Stomach (tissue), 4 donors: ENCODE measurements at regions not wholly inside any gene's neighbourhood (a gene's known extent, or its start where the extent isn't known, plus 50 kb on each side); places are given as distances from the start of the nearest gene placed in this dataset.

Experiments used
- POLR2A ChIP-seq, 4 donors: fragments of 450-650 bp; IDR thresholded peaks; one replicate each; pipeline ENCODE4 v1.6.1; 2016; ENCODE audit warnings: antibody characterized with exemption in 4 of 4, control low read depth in 2 of 4, mild to moderate bottlenecking in 1 of 4, moderate library complexity in 1 of 4
- POLR2AphosphoS5 ChIP-seq, 3 donors: sonication (generic); formaldehyde crosslinking; IDR thresholded peaks; one replicate each; pipeline ENCODE4 v1.6.1; 2016; ENCODE audit warnings: antibody characterized with exemption in 3 of 3
- TF ChIP-seq, protein P1 (sequence below), 7 experiments: fragments of 450-650 bp in 4 of 7; fragments of 200-600 bp in 3 of 7; sonication (generic) in 3 of 7; IDR thresholded peaks; one replicate each; pipeline ENCODE4 v1.5.1; 2016 to 2019; ENCODE audit warnings: antibody characterized with exemption in 7 of 7, control low read depth in 2 of 7, mild to moderate bottlenecking in 1 of 7

DNA sequence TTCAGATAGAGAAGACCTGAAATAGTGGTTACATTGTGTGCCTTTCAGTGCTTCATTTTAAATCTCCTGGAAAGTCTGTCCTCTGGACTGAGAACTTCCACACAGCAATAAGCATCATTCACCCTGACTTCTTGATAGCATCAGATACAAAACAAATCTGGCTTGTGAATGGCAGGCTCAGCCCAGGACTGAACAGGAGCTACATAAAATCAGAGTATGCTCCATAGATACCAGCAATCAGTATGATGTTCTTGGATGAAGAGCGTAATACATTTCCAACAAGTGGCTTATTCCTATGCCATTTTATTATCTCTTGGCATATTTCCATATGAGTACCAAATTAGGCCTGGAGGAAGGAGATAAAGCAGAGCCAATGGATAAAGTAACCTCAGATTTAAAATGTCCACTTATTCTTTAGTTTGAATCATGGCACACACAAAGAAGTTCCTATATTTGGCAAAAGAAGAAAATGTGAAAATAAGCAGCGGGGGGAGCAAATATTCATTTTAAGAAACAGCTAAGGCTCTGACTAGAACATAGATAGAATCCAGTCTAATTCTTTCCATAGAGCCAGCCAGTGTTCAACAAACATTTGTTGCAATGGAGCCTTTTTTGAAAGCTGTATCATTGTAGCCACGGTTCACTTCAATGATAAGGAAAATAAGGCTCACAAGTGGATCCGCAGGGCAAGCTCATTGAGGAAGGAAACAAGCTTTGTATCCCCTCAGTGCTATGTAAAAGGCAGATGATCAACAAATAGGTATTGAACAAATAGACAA, 230.8 kb upstream of the CHAC2 start:
- TF ChIP-seq, protein P1, sequence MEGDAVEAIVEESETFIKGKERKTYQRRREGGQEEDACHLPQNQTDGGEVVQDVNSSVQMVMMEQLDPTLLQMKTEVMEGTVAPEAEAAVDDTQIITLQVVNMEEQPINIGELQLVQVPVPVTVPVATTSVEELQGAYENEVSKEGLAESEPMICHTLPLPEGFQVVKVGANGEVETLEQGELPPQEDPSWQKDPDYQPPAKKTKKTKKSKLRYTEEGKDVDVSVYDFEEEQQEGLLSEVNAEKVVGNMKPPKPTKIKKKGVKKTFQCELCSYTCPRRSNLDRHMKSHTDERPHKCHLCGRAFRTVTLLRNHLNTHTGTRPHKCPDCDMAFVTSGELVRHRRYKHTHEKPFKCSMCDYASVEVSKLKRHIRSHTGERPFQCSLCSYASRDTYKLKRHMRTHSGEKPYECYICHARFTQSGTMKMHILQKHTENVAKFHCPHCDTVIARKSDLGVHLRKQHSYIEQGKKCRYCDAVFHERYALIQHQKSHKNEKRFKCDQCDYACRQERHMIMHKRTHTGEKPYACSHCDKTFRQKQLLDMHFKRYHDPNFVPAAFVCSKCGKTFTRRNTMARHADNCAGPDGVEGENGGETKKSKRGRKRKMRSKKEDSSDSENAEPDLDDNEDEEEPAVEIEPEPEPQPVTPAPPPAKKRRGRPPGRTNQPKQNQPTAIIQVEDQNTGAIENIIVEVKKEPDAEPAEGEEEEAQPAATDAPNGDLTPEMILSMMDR (IDR thresholded peaks at IDR 0.05) = no peak
- TF ChIP-seq POLR2A (IDR thresholded peaks at IDR 0.05) (no peak), POLR2AphosphoS5 (IDR thresholded peaks at IDR 0.05) (no peak)
